Epidermal melanocyte (primary cell): ENCODE measurements at regions not wholly inside any gene's neighbourhood (a gene's known extent, or its start where the extent isn't known, plus 50 kb on each side); places are given as distances from the start of the nearest gene placed in this dataset.

Experiments
- DNase-seq: peaks from one replicate; pipeline ENCODE4 v3.0.0; 2011; ENCODE audit warnings: low spot score; ENCODE audit not compliant: insufficient read length

- DNase-seq, result no peak
These were observed 407.0 kb downstream of the PID1 start for GRCh38 chr2:228864131-228864530.

GRCh38 chr2:228860601-228861285 lies 410.3 kb downstream of the PID1 start:
- DNase-seq, result no peak

- no peak for DNase-seq
These were observed 417.9 kb downstream of the PID1 start for GRCh38 chr2:228853151-228853550.

- no peak for DNase-seq
These were observed 422.4 kb downstream of the PID1 start for GRCh38 chr2:228848638-228849037.

GRCh38 chr2:228847684-228848083 lies 423.4 kb downstream of the PID1 start:
- no peak for DNase-seq

- no peak for DNase-seq
These were observed 424.9 kb downstream of the PID1 start for GRCh38 chr2:228846161-228846560.

GRCh38 chr2:228845162-228845925 lies 425.7 kb downstream of the PID1 start:
- no peak for DNase-seq

- DNase-seq, result no peak
These were observed 429.2 kb downstream of the PID1 start for GRCh38 chr2:228841877-228842276.

GRCh38 chr2:228841475-228841874 lies 429.6 kb downstream of the PID1 start:
- no peak for DNase-seq

GRCh38 chr2:228840743-228841114 lies 430.4 kb downstream of the PID1 start:
- DNase-seq, result no peak

- DNase-seq, result no peak
These were observed 430.9 kb downstream of the PID1 start for GRCh38 chr2:228840113-228840742.

- DNase-seq, result no peak
These were observed 431.6 kb downstream of the PID1 start for GRCh38 chr2:228839421-228839876.

GRCh38 chr2:228838819-228839218 lies 432.3 kb downstream of the PID1 start:
- DNase-seq, result no peak

- DNase-seq, result no peak
These were observed 442.7 kb downstream of the PID1 start for GRCh38 chr2:228828397-228828796.

- DNase-seq, result peak; percentile 29
These were observed 443.9 kb downstream of the PID1 start for GRCh38 chr2:228827056-228827700.

- DNase-seq, result no peak
These were observed 451.4 kb downstream of the PID1 start for GRCh38 chr2:228819701-228820100.

GRCh38 chr2:228802181-228803071 lies 468.7 kb downstream of the PID1 start:
- no peak for DNase-seq

GRCh38 chr2:228801451-228801850 lies 469.6 kb downstream of the PID1 start:
- no peak for DNase-seq

- DNase-seq, result no peak
These were observed 471.9 kb downstream of the PID1 start for GRCh38 chr2:228799208-228799588.

- no peak for DNase-seq
These were observed 472.5 kb downstream of the PID1 start for GRCh38 chr2:228798458-228799207.
